HT1080 (cell line): ENCODE measurements at regions not wholly inside any gene's neighbourhood (a gene's known extent, or its start where the extent isn't known, plus 50 kb on each side); places are given as distances from the start of the nearest gene placed in this dataset.
"Not testable (repeated sequence)": the region's sequence is repeated elsewhere in the genome, so short reads cannot be mapped to it uniquely, and the experiment has no call there.

Source experiments
- DNase-seq: peaks from one replicate; pipeline ENCODE4 v3.0.0-alpha.2; 2015; ENCODE audit warnings: low read depth

DNA sequence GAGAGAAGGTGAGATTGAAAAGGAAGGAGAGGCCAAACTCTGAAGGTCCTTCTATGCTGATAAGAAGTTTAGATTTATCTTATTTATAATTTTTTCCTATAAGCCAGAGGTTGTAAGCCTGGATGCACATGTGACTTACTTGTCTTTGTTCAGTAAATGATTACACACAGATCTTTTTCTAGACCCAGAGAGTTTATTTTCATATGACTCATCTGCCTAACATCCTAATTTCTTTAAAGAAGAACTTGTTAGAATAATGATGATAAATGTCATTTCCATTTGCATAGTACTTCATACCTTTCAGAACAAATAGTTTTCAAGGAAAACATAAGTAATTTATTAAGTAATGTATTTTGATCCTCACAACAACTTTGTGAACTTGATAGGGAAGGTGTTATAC, 434.8 kb upstream of the DPH6 start:
- DNase-seq = peak; percentile 5

DNA sequence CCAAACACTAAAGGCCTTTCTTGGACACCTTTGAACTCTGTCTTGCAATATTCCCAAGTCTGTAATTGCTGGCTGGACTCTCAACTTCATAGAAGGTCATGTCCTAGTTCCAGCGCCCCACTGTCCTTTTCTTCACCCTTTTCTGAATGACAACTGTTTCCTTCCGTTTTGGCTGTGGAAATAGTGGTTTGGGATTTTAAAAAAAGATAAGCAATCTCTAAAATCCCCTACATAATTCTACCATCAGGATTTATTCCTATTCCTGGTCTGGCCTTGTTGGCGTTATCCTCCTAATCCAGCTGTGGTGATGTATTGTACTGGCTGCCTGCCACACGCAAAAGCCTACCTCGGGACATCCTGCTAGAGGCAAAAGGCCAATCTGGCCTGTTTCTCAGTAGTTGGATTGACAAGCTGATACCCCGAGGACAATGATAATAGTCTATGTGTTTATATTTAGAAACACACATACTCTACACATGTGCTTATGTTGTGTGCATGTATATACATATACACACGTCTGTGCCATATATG, 440.3 kb upstream of the DPH6 start:
- no peak for DNase-seq

DNA sequence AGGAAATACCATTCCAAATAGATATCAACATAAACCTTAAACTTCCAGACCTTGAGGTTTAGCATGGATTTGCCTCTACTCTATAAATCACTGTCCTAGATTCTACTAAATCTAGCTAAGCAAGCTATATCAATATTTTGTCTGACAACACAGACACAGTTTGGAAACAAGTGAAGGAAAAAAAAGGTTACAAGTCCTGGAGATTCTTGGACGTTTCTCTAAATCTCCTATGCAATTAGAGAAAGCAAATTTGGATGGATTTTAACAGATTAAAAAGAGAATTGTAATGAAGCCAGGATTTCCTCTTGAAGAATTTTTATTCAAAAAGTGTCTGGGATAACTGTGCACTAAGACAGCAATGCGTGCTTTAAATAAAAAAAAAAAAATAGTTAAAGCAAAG, 441.1 kb upstream of the DPH6 start:
- DNase-seq = no peak

DNA sequence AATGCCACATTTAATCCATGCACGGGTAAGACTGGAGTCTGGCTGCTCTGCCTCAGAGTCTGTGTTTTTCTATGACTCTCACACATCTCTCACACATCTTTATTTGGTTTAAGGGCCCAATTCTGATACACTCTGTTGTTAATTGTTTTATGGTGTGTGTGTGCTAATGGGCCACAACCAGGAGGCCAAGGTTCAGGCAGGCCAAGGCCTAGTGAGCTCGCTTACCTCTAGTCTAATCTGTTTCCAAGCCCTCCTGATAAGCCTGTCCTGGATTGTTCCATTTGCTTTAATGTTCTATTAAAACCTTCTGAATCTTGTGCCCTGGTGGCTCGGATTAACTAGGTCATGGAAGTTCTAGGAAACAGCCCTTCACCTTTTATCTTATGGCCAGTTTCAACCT, 445.4 kb upstream of the DPH6 start:
- DNase-seq = no peak

DNA sequence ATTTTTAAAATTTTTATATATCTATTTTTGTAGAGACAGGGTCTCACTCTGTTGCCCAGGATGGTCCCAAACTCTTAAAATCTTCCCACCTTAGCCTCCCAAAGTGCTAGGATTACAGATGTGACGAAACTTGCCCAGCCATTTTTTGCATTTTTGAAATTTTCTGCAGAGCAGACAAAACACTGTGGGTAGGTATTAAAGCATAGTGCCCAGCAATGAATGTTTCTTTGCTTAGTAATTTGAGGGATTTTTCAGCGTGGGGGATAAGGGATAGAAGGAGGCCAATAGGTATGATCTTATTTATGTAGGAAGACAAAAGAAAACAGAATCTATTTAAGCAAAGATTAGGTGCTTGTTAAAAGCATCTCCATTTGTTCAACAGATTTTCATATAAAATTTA, 446.8 kb upstream of the DPH6 start:
- DNase-seq = no peak

DNA sequence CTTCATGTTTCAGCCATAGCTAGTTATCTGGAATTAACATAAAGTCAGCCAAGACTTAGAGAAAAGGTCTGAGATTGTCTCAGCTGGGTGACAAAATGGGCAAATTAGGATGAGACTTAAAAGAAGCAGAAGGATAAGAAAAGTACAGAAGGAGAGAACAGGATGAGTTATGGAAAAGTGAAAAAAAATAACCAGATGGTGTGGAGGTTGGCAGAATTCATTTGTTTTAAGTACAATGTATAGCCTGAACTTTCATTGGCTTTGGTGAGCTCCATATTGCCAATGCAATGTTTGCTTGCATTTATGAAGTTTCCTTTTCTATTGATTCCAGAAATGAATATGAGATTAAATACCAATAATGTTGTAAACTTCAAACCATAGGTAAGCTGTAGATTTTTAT, 447.2 kb upstream of the DPH6 start:
- DNase-seq = no peak

DNA sequence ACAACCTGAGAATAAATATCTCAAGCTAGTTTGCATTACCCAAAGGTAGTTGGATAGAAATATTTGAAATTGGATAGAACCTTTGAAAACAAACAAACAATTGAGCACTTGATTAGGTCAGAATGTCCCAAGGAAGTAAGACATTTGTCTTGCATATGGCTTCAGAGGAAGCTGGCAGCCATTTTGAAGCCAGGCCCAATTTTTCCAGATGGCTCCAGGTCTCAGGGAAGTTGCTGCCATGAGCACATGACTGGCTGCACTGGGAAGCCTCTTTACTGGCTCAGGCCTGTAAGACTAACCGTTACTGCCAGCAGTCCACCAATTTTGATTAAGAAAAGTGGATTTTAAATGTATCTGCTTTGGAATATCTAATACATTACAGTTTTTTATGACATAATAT, 448.9 kb upstream of the DPH6 start:
- DNase-seq = no peak

DNA sequence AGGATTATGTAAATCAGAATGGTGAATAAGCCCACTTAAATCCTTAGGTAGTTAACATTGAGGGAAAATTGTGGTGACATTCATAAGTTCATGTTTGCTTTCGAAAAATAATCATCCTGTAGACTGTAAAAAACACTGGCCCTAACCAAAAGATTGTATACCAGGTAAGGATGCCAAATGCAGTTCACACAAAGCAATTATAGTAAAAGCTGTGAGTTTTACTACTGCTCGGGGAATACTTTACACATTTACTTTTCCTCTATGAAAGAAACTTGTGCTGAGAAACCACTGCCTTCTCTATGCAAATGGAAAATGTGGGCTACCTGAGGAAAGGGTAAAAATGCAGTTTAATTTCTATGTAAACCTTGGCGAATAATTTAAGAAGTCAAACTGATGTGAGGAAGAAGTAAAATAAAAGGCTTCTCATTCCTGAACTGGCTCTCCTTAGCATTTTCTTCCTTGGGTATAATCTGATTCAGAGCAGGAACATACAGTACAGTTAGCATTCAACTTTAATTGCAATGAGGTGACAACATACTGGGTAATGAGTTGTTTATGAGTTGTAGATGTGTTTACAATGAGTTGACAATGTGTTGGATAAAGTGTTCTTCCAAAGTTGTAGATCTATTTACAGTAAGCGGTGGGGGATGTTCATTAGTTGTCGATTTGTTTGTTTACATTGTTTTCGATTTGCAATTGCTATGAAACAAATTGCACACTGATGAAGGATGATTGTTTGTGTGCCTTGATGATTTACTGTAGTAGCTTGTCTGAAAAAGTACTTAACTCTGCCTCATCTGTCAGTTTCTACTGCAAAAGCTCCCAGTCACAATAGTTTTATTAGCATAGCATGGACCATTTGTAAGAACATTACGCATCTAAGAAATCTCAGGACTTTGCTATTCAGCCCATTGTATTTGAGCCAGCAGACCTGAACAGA, 453.0 kb upstream of the DPH6 start:
- no peak for DNase-seq

DNA sequence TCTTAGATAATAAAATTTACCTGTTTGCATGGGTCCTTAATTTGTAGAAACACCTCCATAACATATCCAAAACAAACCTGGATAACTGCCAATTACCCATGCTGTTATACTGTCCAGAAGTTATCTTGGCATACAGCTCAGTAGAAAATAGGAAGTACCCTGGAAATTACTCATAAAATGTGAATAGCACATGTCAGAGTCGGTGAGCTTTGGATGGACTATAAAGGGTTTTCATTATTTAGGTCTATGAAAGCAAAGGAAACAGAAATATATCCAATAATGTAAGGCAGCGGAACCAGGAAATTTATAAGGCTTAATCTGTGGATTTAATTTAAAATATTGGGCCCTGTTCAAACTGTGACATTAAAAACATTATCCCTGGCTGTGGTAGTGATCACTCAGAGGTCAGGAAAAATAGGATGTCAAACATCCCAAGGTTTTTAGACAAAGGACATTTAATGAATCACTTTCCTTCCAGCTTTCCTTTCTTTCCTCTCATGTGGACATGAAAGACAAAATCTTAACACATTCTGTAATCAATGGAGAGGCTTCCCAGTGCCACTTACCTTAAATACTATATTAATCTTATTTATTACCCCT, 459.0 kb upstream of the DPH6 start:
- DNase-seq = no peak

DNA sequence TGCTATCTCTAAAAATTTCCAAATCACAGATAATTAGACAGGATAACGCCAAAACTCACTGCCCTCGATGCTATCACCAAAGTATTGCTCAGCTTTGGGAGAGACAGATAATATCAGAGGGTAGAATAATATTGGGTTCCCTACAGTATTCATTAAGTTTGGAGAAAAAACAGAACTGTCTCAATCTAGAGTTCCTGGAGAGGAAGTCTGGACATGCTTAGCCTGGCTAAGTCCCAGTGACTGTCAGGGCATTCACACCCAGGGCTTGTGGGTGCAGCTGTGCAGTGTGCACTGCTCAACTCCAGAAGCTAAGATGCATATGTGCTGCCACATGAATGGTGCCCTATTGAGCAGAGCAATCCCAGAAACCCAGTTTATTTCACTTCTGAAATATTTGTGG, 459.6 kb upstream of the DPH6 start:
- DNase-seq = no peak

DNA sequence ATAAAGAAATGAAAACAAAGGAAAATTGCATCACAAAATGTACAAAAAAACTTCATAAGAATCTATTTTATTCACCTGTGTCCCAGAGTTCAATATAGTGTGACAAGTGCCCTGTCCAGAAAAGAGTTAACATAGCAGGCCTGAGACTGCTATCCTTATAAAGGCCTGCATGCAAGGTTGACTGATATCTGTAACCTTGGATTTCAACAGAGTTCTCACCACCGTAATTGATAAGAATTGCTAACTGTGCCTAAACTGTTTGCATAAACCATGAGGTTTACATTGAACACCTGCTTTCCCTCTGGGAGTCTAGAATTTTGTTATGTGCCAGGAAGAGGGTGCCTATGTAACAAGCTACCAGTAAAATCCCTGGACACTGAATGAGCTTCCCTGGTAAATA, 461.7 kb upstream of the DPH6 start:
- DNase-seq = no peak

DNA sequence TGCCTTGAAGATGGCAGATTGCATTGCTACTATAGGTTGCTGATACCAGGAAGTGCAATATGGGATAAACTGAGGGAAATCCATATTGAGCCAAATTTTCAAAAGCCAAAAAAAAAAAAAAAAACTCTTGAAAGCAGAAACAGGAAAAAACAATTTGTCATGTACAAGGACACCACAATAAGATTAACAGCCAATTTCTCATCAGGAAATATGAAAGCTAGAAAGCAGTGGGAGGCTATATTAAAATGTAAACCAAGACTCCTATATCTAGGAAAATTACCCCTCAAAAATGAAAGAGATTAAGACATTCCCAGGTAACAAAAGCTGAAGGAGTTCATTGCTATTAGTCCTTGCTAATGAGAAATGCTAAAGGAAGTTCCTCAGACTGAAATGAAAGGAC, 462.8 kb upstream of the DPH6 start:
- DNase-seq = no peak

DNA sequence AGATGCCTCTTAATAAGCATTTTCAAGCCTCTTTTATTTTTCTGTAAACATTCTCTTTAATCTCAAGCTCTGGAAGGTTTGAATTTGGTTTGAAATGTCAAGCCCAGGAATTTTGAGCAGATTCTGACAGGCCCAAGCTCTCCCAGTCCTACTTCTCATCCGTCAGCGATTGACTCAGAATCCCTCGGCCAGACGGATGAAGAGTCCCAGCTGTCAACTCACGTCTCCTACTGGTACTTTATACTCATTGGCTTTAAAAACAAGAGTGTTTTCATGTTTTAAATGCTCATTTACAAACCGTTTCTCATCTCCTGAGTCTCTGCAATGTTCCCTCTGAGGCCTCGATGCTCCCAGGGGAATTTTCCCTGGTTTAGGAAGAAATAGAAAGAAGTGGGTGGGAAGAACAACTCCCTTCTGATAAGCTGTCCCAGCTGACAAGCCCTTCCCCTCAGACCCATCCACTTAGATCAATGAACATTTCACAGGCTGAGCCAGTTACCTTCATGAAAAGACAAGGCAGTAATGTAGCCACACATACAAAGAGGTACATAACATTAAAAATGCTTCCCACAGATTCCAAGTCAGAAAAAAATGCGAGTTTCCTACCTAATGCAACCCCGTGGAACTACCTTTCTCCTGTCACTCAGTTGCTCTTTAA, 478.2 kb upstream of the DPH6 start:
- no peak for DNase-seq

DNA sequence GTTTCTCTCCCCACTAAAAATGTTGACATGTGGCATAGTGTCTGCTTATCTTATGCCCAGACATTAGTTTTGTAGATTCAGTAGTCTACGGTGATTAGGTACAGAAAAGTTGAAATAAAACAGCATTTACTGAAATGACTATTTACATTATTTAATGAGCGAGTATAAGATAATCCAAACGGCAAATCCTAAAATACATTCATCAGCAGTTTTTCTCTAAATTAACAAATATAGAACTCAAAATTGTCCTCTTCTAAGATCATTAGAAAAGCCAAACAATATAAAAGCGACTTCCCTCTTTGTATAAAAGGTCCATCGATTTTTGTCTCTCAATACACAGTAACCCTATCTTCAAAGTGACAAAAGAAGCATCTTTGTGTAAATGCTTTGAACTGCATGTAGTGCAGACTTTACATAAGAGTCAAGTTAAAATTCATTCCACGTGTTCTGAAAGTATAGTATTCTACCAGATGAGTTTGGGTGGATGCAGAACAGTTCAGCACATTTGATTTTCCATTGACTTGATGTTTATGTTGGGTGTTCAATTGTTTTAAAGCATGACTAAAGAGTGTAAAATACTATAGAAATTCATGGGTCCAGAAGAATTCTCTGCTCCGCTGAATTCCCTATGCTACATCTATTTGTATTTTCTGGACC, 480.8 kb upstream of the DPH6 start:
- no peak for DNase-seq

DNA sequence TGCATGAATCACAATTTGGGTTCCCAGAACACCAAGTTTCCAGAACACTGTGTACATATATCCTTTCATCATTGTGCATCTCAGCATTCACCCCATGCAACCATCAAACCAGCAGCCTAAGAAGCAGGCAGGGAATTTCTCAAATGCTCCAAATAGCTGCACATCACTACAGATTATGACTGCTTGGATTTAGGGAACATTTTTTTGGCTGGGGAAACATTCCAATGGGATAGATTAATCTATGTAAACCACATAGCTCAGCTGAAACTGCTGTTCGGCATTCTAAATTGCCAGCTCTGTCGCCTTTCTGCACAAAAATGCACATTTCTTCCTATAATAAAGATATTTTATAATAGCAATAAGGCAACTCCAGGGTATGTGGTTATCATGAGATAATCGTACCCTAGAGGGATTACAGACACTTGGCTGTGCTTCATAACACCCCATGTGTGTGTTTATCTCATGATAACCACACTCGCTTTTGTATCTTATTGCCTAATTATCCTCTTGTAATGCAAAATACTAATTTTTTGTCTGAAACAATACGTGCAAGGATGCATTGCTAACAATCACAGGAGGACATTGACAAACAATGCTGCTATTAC, 483.7 kb upstream of the DPH6 start:
- no peak for DNase-seq

DNA sequence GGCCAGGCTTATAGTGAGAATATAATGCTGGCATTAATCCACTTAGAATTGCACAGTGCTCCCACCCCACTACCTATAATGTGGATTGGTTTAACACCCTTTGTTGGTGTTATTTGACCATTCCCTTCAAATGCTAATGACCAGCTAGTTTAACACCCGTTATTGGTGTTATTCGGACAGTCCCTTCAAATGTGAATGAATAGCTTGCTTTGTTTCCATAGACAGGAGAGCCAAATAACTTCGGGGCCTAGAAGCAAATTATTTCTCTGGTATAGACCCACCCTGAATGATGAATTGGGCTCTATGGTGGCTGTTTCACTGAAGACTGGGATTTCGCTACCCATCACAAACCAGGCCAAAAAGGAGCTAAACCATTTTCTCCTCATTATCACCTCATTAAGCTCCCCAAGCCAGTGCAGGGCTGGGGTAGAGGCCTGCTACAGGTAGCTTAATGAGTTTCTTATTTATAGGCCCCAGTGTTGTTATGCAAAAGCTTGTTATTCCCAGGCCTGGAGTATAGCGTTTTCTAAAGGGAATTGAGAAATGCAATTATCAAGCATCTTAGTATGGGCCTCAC, 494.1 kb upstream of the DPH6 start:
- DNase-seq = no peak

DNA sequence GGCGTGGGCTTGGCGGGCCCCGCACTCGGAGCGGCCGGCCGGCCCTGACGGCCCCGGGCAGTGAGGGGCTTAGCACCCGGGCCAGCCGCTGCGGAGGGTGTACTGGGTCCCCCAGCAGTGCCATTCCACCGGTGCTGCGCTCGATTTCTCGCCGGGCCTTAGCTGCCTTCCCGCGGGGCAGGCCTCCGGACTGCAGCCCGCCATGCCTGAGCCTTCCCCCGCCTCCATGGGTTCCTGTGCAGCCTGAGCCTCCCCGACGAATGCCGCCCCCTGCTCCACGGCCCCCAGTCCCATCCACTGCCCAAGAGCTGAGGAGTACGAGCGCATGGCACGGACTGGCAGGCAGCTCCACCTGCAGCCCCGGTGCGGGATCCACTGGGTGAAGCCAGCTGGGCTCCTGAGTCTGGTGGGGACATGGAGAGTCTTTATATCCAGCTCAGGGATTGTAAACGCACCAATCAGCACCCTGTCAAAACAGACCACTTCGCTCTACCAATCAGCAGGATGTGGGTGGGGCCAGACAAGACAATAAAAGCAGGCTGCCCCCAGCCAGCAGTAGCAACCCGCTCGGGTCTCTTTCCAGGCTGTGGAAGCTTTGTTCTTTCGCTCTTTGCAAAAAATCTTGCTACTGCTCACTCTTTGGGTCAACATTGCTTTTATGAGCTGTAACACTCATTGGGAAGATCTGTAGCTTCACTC, 501.2 kb upstream of the DPH6 start:
- not testable (repeated sequence) for DNase-seq

DNA sequence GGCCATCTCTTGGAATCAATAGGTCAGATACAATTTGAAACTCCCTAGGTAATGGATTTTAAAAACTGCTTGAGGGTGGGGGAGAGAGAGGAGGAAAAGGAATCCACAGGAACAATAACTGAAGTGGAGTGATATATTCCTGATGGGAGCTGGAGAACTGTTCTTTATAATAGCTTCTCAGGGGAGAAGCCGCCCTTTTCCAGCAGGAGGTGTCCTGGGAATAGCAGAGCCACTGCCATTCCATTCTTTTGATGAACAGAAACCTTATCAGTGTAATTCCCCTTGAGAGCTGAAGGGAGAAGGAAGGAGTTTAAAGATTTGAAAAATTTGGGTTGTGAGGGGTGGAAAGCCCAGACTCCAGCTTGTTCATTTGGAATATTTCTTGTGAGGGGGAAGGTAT, 504.9 kb upstream of the DPH6 start:
- DNase-seq = no peak

DNA sequence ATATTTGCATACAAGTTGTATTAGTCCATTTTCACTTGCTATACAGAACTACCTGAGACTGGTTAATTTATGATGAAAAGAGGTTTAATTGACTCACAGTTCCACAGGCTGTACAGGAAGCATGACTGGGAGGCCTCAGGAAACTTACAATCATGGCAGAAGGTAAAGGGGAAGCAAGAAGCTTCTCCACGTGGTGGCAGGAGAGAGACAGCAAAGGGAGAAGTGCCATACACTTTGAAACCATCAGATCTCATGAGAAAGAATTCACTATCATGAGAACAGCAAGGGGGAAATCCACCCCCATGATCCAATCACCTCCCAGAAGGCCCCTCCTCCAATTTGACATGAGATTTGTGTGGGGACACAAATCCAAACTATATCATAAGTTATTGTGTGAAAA, 506.7 kb upstream of the DPH6 start:
- DNase-seq = peak; percentile 48

DNA sequence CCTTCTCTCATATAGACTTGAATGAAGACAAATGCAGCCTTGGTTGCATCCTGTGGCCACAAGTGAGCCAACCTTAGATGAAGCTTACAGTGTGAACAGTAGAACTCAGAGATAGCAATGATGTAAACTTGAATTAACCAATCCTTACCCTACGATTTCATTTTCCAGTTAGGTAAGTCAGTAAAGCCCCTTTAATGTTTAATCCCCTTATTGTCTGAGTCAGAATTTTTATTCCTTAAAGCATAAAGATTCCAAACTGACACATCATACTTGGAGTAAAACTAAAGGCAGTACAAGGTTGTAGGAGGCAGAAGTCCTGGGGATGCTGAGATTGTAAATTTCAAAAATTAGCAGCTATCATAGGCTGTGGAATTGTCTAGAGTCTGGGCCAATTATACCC, 507.8 kb upstream of the DPH6 start:
- DNase-seq = no peak
